Left ventricle myocardium inferior (tissue), 1 donor: ENCODE measurements at regions not wholly inside any gene's neighbourhood (a gene's known extent, or its start where the extent isn't known, plus 50 kb on each side); places are given as distances from the start of the nearest gene placed in this dataset.
"Not testable (repeated sequence)": the region's sequence is repeated elsewhere in the genome, so short reads cannot be mapped to it uniquely, and the experiment has no call there.

ENCODE experiments used
- DNase-seq: peaks from one replicate; pipeline ENCODE4 v3.0.0-alpha.2; 2020
- H3K27ac ChIP-seq: fragments of 200-600 bp; replicated peaks from 2 replicates; pipeline ENCODE4 v1.8.0; 2021
- H3K27me3 ChIP-seq: fragments of 200-600 bp; 2 replicates; pipeline ENCODE4 v1.8.0; 2021; ENCODE audit warnings: low read depth
- H3K36me3 ChIP-seq: fragments of 200-600 bp; 2 replicates; pipeline ENCODE4 v1.8.0; 2021
- H3K4me1 ChIP-seq: fragments of 200-600 bp; 2 replicates; pipeline ENCODE4 v1.8.0; 2021
- H3K4me3 ChIP-seq: fragments of 200-600 bp; 2 replicates; pipeline ENCODE4 v1.8.0; 2021; ENCODE audit warnings: mild to moderate bottlenecking, moderate library complexity
- H3K9me3 ChIP-seq: fragments of 200-600 bp; replicated peaks from 2 replicates; pipeline ENCODE4 v1.8.0; 2021
- CTCF ChIP-seq: fragments of 200-600 bp; IDR thresholded peaks from 2 replicates; pipeline ENCODE4 v1.8.0; 2021; ENCODE audit warnings: antibody characterized with exemption, mild to moderate bottlenecking, borderline replicate concordance
- intact Hi-C: fragments of 100-400 bp; cut with micrococcal nuclease; formaldehyde crosslinking; loops from one replicate; pipeline ENCODE4 v1.11.0; 2022
- donor health status: DM: no; HTN: yes; CAD: no; lungs with severe emphysema.

- H3K9me3 ChIP-seq = peaks cover under 1% of the 10 kb centered on the region
- no peaks in the 10 kb centered on the region for H3K27me3 ChIP-seq
- no peak overlapping the region for H3K4me3 ChIP-seq
- H3K36me3 ChIP-seq = no peaks in the 10 kb centered on the region
- intact Hi-C loops = no loop called here
- DNase-seq = no peak
- no peak for TF ChIP-seq CTCF
- no peak overlapping the region for H3K27ac ChIP-seq
- H3K4me1 ChIP-seq = no peaks in the 10 kb centered on the region
These were observed 213.9 kb upstream of the SLITRK1 start for GRCh38 chr13:84096216-84096615.

GRCh38 chr13:84088996-84089395 lies 206.7 kb upstream of the SLITRK1 start:
- Histone ChIP-seq H3K27me3 (no peaks in the 10 kb centered on the region), H3K4me1 (no peaks in the 10 kb centered on the region), H3K9me3 (peaks cover 26% of the 10 kb centered on the region), H3K4me3 (no peak overlapping the region), H3K27ac (no peak overlapping the region), H3K36me3 (no peaks in the 10 kb centered on the region)
- intact Hi-C loops = no loop called here
- TF ChIP-seq CTCF = no peak
- DNase-seq = no peak

- Histone ChIP-seq H3K4me1 (no peaks in the 10 kb centered on the region), H3K27ac (no peak overlapping the region), H3K9me3 (peaks cover 26% of the 10 kb centered on the region), H3K36me3 (no peaks in the 10 kb centered on the region), H3K4me3 (peak overlapping the region; percentile 30), H3K27me3 (no peaks in the 10 kb centered on the region)
- DNase-seq = no peak
- no peak for TF ChIP-seq CTCF
- intact Hi-C loops = no loop called here
These were observed 204.5 kb upstream of the SLITRK1 start for GRCh38 chr13:84086847-84087162.

GRCh38 chr13:84086098-84086846 lies 204.0 kb upstream of the SLITRK1 start:
- DNase-seq, H3K4me1 ChIP-seq, H3K27ac ChIP-seq, H3K36me3 ChIP-seq, intact Hi-C loops, H3K27me3 ChIP-seq: not testable (repeated sequence)
- peak overlapping the region; percentile 30 for H3K4me3 ChIP-seq
- peaks cover 26% of the 10 kb centered on the region for H3K9me3 ChIP-seq

GRCh38 chr13:84082462-84082861 lies 200.2 kb upstream of the SLITRK1 start:
- Histone ChIP-seq H3K9me3 (peaks cover 13% of the 10 kb centered on the region), H3K27me3 (no peaks in the 10 kb centered on the region), H3K4me3 (no peak overlapping the region), H3K4me1 (no peaks in the 10 kb centered on the region), H3K36me3 (no peaks in the 10 kb centered on the region), H3K27ac (no peak overlapping the region)
- TF ChIP-seq CTCF = no peak
- intact Hi-C loops = no loop called here
- no peak for DNase-seq

- TF ChIP-seq CTCF = no peak
- H3K4me1 ChIP-seq = no peaks in the 10 kb centered on the region
- intact Hi-C loops = no loop called here
- no peaks in the 10 kb centered on the region for H3K27me3 ChIP-seq
- DNase-seq = no peak
- H3K9me3 ChIP-seq = peaks cover 8% of the 10 kb centered on the region
- H3K4me3 ChIP-seq = no peak overlapping the region
- H3K27ac ChIP-seq = no peak overlapping the region
- H3K36me3 ChIP-seq = no peaks in the 10 kb centered on the region
These were observed 198.7 kb upstream of the SLITRK1 start for GRCh38 chr13:84080748-84081530.
